ENCODE measurements at regions not wholly inside any gene's neighbourhood (a gene's known extent, or its start where the extent isn't known, plus 50 kb on each side); places are given as distances from the start of the nearest gene placed in this dataset.

DNA sequence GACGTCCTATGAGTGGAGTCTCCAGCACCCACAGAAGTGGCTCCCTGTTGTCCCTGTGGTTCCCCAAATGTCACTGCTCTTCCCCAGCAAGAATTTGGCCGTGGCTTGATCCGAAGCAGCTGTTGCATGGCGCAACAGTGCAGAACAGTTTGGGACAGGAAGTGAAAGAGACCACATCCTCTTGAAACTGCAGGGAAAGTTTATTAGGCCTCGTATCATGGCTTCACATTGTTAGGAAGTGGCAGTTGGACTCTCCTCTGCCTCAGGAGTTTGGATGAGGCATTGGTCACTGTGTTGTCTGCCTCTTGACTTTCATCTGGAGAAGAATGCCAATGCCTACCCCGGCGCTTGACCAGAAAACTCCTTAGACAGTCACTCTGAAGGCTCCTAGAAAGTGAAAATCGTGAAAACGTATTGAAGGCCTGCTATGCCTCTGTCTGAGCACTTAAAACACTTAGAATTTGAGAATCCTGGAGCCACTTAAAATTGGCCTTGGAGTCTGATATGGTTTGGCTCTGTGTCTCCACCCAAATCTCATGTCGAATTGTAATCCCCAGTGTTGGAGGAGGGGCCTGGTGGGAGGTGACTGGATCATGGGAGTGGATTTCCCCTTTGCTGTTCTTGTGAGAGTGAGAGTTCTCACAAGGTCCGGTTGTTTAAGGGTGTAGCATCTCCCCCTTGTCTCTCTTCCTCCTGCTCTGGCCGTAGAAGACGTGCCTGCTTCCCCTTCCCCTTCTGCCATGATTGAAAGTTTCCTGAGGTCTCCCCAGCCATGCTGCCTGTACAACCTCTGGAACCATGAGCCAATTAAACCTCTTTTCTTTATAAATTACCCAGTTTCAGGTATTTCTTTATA is 334.9 kb upstream of the JARID2 start:
- Histone ChIP-seq H4K20me1 (ENCODE audit: control insufficient read depth, insufficient read depth, low read depth, low read length) (no peaks in the 10 kb centered on the region), H3K79me2 (ENCODE audit: control insufficient read depth, low read length) (no peaks in the 10 kb centered on the region), H3K27me3 (ENCODE audit: control insufficient read depth, low read length) (no peaks in the 10 kb centered on the region), H3F3A (ENCODE audit: control insufficient read depth, insufficient read depth) (no peaks in the 10 kb centered on the region), H3K27ac (ENCODE audit: low read depth, low read length) (peak overlapping the region; percentile 78), H3K4me3 (ENCODE audit: low read length) (peak overlapping the region; percentile 67), H3K36me3 (ENCODE audit: control insufficient read depth, low read length) (no peaks in the 10 kb centered on the region), H3K9me3 (ENCODE audit: control insufficient read depth, insufficient read depth, low read length) (peaks cover 2% of the 10 kb centered on the region; the same call in 1 of the 2 replicates), H3K9me2 (replicated peaks; ENCODE audit: control insufficient read depth, low read length) (no peaks in the 10 kb centered on the region), H3K4me1 (ENCODE audit: control insufficient read depth, low read length) (peaks cover 38% of the 10 kb centered on the region), H3K4me2 (ENCODE audit: low read length) (peak overlapping the region; percentile 66)
- TF ChIP-seq EZH2phosphoT487 (IDR thresholded peaks at IDR 0.05; ENCODE audit: borderline replicate concordance, low read length) = no peak
- TF ChIP-seq, protein P1, sequence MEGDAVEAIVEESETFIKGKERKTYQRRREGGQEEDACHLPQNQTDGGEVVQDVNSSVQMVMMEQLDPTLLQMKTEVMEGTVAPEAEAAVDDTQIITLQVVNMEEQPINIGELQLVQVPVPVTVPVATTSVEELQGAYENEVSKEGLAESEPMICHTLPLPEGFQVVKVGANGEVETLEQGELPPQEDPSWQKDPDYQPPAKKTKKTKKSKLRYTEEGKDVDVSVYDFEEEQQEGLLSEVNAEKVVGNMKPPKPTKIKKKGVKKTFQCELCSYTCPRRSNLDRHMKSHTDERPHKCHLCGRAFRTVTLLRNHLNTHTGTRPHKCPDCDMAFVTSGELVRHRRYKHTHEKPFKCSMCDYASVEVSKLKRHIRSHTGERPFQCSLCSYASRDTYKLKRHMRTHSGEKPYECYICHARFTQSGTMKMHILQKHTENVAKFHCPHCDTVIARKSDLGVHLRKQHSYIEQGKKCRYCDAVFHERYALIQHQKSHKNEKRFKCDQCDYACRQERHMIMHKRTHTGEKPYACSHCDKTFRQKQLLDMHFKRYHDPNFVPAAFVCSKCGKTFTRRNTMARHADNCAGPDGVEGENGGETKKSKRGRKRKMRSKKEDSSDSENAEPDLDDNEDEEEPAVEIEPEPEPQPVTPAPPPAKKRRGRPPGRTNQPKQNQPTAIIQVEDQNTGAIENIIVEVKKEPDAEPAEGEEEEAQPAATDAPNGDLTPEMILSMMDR (IDR thresholded peaks at IDR 0.05; ENCODE audit: low read depth, low read length, poor library complexity, severe bottlenecking) = no peak

DNA sequence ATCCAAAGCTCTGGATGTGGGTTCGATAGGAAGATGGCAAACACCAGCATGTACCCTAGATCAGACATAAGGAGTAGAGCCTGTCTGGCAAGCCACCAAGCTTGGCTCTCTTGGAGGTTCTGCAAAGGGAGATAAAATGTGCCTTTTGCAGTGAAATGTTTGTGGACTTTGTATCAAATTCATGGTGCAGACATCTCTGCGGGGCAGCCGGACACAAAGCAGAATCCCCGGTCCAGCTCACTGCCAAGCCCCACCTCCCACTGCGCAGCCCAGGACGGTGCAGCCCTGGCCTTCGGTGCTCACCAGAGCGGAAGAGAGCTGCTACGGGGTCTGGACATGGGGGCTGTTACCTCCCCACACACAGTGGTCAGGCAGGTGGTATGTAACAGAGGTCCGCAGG is 333.6 kb upstream of the JARID2 start:
- H3F3A ChIP-seq (ENCODE audit: control insufficient read depth, insufficient read depth) = no peaks in the 10 kb centered on the region
- no peaks in the 10 kb centered on the region for H3K9me2 ChIP-seq (replicated peaks; ENCODE audit: control insufficient read depth, low read length)
- H3K27ac ChIP-seq (ENCODE audit: low read depth, low read length) = no peak overlapping the region
- no peaks in the 10 kb centered on the region for H3K36me3 ChIP-seq (ENCODE audit: control insufficient read depth, low read length)
- peaks cover 33% of the 10 kb centered on the region for H3K4me1 ChIP-seq (ENCODE audit: control insufficient read depth, low read length)
- TF ChIP-seq, protein P1 (IDR thresholded peaks at IDR 0.05; ENCODE audit: low read depth, low read length, poor library complexity, severe bottlenecking) = no peak
- no peak for TF ChIP-seq EZH2phosphoT487 (IDR thresholded peaks at IDR 0.05; ENCODE audit: borderline replicate concordance, low read length)
- peaks cover 2% of the 10 kb centered on the region; the same call in 1 of the 2 replicates for H3K9me3 ChIP-seq (ENCODE audit: control insufficient read depth, insufficient read depth, low read length)
- no peaks in the 10 kb centered on the region for H3K79me2 ChIP-seq (ENCODE audit: control insufficient read depth, low read length)
- H3K4me2 ChIP-seq (ENCODE audit: low read length) = no peak overlapping the region
- H3K27me3 ChIP-seq (ENCODE audit: control insufficient read depth, low read length) = no peaks in the 10 kb centered on the region
- H3K4me3 ChIP-seq (ENCODE audit: low read length) = no peak overlapping the region
- H4K20me1 ChIP-seq (ENCODE audit: control insufficient read depth, insufficient read depth, low read depth, low read length) = no peaks in the 10 kb centered on the region

DNA sequence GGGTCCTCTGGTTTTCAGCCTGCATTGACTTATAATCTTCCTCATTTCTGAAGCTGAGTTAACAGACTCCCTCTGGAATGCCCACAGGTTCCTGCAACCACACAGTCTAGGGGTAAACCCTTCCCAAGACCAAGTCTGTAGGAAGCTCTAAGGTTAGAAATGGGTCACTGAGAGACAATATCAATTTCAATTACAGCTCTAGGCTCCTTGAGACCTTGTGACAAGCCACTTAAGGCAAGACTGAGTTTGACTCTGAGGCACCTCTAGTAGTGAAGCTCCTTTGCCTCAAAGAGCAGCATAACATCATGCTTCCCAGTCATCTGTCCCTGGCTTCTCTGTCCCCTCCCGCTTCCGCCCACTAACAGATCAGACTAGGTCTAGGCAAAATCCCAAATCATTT is 333.2 kb upstream of the JARID2 start:
- H3K4me1 ChIP-seq (ENCODE audit: control insufficient read depth, low read length) = peaks cover 33% of the 10 kb centered on the region
- H3F3A ChIP-seq (ENCODE audit: control insufficient read depth, insufficient read depth) = no peaks in the 10 kb centered on the region
- no peak overlapping the region for H3K4me2 ChIP-seq (ENCODE audit: low read length)
- H3K9me2 ChIP-seq (replicated peaks; ENCODE audit: control insufficient read depth, low read length) = no peaks in the 10 kb centered on the region
- no peak overlapping the region for H3K27ac ChIP-seq (ENCODE audit: low read depth, low read length)
- H3K9me3 ChIP-seq (ENCODE audit: control insufficient read depth, insufficient read depth, low read length) = peaks cover 2% of the 10 kb centered on the region; the same call in 1 of the 2 replicates
- H3K79me2 ChIP-seq (ENCODE audit: control insufficient read depth, low read length) = no peaks in the 10 kb centered on the region
- no peak overlapping the region for H3K4me3 ChIP-seq (ENCODE audit: low read length)
- H3K27me3 ChIP-seq (ENCODE audit: control insufficient read depth, low read length) = no peaks in the 10 kb centered on the region
- H4K20me1 ChIP-seq (ENCODE audit: control insufficient read depth, insufficient read depth, low read depth, low read length) = no peaks in the 10 kb centered on the region
- TF ChIP-seq, protein P1 (IDR thresholded peaks at IDR 0.05; ENCODE audit: low read depth, low read length, poor library complexity, severe bottlenecking) = no peak
- no peak for TF ChIP-seq EZH2phosphoT487 (IDR thresholded peaks at IDR 0.05; ENCODE audit: borderline replicate concordance, low read length)
- no peaks in the 10 kb centered on the region for H3K36me3 ChIP-seq (ENCODE audit: control insufficient read depth, low read length)
